Gastrocnemius medialis (tissue), 4 donors: ENCODE measurements at regions not wholly inside any gene's neighbourhood (a gene's known extent, or its start where the extent isn't known, plus 50 kb on each side); places are given as distances from the start of the nearest gene placed in this dataset.

Experiments
- ATAC-seq, 2 donors: fragments of 150-250 bp; one replicate each; pipeline ENCODE4 v1.9.1; 2016
- DNase-seq, 2 donors: peaks; one replicate each; pipeline ENCODE4 v3.0.0-alpha.2; 2019
- H3K27ac ChIP-seq, 4 donors: fragments of 200-600 bp; sonication (generic); 1 replicate in 1 of 4; 2 replicates in 3 of 4; pipeline ENCODE4 v1.5.1; 2016 to 2018; ENCODE audit warnings: mild to moderate bottlenecking in 2 of 4, moderate library complexity in 1 of 4
- H3K27me3 ChIP-seq, 3 donors: fragments of 200-600 bp; sonication (generic) in 2 of 3; 1 replicate in 1 of 3; 2 replicates in 2 of 3; pipeline versions ENCODE4 v1.5.1 to v1.6.0; 2016 to 2019; ENCODE audit warnings: mild to moderate bottlenecking in 1 of 3, moderate library complexity in 1 of 3
- H3K36me3 ChIP-seq, 2 donors: fragments of 200-600 bp; sonication (generic) in 1 of 2; one replicate each; pipeline ENCODE4 v1.5.1; 2017 to 2018
- H3K4me1 ChIP-seq, 2 donors: fragments of 200-600 bp; sonication (generic) in 1 of 2; one replicate each; pipeline ENCODE4 v1.5.1; 2016 to 2017; ENCODE audit warnings: mild to moderate bottlenecking in 2 of 2
- H3K4me3 ChIP-seq, 4 donors: fragments of 200-600 bp; sonication (generic) in 3 of 4; 1 replicate in 1 of 4; 2 replicates in 3 of 4; pipeline ENCODE4 v1.5.1; 2016 to 2019; ENCODE audit warnings: mild to moderate bottlenecking in 2 of 4
- H3K9me3 ChIP-seq, 3 donors: fragments of 200-600 bp; sonication (generic) in 2 of 3; 1 replicate in 1 of 3; 2 replicates in 2 of 3; pipeline ENCODE4 v1.5.1; 2016 to 2019
- POLR2A ChIP-seq, 2 donors: fragments of 450-650 bp; IDR thresholded peaks; one replicate each; pipeline ENCODE4 v1.6.1; 2017; ENCODE audit warnings: antibody characterized with exemption in 2 of 2, mild to moderate bottlenecking in 2 of 2, moderate library complexity in 2 of 2
- in situ Hi-C, 4 donors: fragments of 200-750 bp; cut with MboI; loops; one replicate each; pipeline versions ENCODE4 v1.15.0 to v1.8.0; 2017; ENCODE audit warnings: low sequenced_read_pairs in 4 of 4
- intact Hi-C: fragments of 100-400 bp; cut with DNase I; formaldehyde crosslinking; loops from one replicate; pipeline ENCODE4 v1.15.1; 2023; ENCODE audit warnings: low total_unique reads
- TF ChIP-seq, protein P1 (sequence below), 5 experiments: fragments of 450-650 bp in 3 of 5; fragments of 200-600 bp in 2 of 5; sonication (generic) in 2 of 5; IDR thresholded peaks in 4 of 5; conservative IDR thresholded peaks in 1 of 5; 1 replicate in 4 of 5; 2 replicates in 1 of 5; pipeline ENCODE4 v1.5.1; 2016 to 2019; ENCODE audit warnings: antibody characterized with exemption in 5 of 5, mild to moderate bottlenecking in 3 of 5, moderate library complexity in 3 of 5

DNA sequence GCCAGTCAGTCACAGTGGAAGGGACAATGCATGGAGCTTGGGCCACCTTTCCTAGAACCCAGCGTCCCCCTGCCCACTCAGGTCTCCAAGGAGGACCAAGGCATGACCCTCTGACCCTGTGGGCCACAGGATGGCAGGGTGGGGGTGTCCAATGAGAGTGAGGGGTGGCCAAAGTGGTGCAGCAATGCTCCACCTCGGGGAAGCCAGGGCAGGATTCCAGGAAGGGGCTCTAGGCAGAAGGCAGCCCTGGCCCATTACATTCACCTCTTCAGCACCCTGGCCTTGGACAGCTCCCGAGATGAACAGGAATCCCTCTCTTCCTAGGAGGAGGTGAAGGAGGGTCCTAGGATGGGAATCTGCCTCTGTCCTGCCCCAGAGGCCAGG lies 597.5 kb downstream of the BRD1 start:
- no peak for DNase-seq
- intact Hi-C loops = no loop called here
- no peak overlapping the region for H3K4me3 ChIP-seq
- H3K36me3 ChIP-seq = no peaks in the 10 kb centered on the region
- in situ Hi-C loops = no loop called here
- no peaks in the 10 kb centered on the region for H3K9me3 ChIP-seq
- TF ChIP-seq, protein P1, sequence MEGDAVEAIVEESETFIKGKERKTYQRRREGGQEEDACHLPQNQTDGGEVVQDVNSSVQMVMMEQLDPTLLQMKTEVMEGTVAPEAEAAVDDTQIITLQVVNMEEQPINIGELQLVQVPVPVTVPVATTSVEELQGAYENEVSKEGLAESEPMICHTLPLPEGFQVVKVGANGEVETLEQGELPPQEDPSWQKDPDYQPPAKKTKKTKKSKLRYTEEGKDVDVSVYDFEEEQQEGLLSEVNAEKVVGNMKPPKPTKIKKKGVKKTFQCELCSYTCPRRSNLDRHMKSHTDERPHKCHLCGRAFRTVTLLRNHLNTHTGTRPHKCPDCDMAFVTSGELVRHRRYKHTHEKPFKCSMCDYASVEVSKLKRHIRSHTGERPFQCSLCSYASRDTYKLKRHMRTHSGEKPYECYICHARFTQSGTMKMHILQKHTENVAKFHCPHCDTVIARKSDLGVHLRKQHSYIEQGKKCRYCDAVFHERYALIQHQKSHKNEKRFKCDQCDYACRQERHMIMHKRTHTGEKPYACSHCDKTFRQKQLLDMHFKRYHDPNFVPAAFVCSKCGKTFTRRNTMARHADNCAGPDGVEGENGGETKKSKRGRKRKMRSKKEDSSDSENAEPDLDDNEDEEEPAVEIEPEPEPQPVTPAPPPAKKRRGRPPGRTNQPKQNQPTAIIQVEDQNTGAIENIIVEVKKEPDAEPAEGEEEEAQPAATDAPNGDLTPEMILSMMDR (IDR thresholded peaks at IDR 0.05 in 4 of 5, conservative IDR thresholded peaks at IDR 0.05 in 1 of 5) = no peak
- TF ChIP-seq POLR2A (IDR thresholded peaks at IDR 0.05) = no peak
- no peaks in the 10 kb centered on the region for H3K4me1 ChIP-seq
- no peak for ATAC-seq
- no peak overlapping the region for H3K27ac ChIP-seq
- H3K27me3 ChIP-seq = no peaks in the 10 kb centered on the region

GRCh38 chr22:49229483-49230193 lies 598.0 kb downstream of the BRD1 start:
- no peak for DNase-seq
- intact Hi-C loops (no loop called here), in situ Hi-C loops (no loop called here)
- no peak overlapping the region for H3K4me3 ChIP-seq
- no peak overlapping the region for H3K27ac ChIP-seq
- no peaks in the 10 kb centered on the region for H3K9me3 ChIP-seq
- H3K27me3 ChIP-seq = no peaks in the 10 kb centered on the region
- H3K4me1 ChIP-seq = no peaks in the 10 kb centered on the region
- TF ChIP-seq, protein P1 (IDR thresholded peaks at IDR 0.05 in 4 of 5, conservative IDR thresholded peaks at IDR 0.05 in 1 of 5) = no peak
- TF ChIP-seq POLR2A (IDR thresholded peaks at IDR 0.05) = no peak
- ATAC-seq = no peak
- no peaks in the 10 kb centered on the region for H3K36me3 ChIP-seq

DNA sequence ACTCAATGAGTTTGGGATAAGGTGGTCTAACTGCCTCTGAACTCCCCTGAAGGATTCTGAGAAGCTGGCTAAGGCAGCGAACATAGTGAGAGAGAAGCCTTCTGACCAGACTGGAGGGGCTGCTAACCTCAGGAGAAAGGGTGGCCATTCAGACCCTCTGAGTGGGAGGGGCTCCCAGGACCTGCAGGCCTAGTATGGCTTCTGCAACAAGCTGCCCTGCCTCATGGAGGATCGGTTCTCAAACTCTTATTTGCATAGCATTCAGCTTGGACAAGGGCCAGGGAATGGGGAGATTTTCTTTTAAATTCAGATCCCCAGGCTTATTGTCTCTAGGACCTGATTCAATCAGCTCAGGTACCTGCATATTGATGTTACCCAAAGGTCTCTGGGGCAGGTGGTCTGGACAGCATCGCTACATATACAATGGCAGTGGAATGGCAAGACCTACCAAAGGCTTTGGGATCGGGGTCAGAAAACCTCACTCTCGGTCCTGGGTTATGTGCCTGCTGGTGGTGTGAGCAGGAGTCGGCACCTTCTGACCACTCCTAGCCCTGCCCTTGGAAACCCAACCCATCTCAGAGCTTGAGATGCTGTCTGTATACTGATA lies 599.1 kb downstream of the BRD1 start:
- no peak for ATAC-seq
- no peak overlapping the region for H3K27ac ChIP-seq
- H3K36me3 ChIP-seq = no peaks in the 10 kb centered on the region
- no peak overlapping the region for H3K4me3 ChIP-seq
- no peaks in the 10 kb centered on the region for H3K27me3 ChIP-seq
- TF ChIP-seq POLR2A (IDR thresholded peaks at IDR 0.05) = no peak
- TF ChIP-seq, protein P1 (IDR thresholded peaks at IDR 0.05 in 4 of 5, conservative IDR thresholded peaks at IDR 0.05 in 1 of 5) = no peak
- in situ Hi-C loops (no loop called here), intact Hi-C loops (no loop called here)
- DNase-seq = no peak
- no peaks in the 10 kb centered on the region for H3K9me3 ChIP-seq
- H3K4me1 ChIP-seq = no peaks in the 10 kb centered on the region

DNA sequence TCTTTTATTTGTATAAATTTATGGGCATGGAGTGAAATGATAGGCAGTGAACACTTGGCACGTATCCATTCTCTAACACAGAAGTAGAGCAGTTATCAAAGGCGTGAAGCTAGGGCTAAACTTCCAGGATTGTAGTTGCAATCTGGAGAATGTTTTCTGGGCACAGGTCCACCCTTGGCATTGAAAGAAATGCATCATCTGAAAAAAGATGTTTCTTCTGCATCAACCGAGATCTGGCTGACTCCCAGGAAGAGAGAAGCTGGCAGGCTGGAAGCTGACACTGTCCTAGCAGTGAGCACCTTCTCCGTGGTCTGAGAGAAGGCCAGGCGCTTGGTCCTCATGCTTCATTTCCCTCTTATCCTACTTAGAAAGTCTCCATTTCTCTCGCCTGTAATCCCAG lies 600.0 kb downstream of the BRD1 start:
- TF ChIP-seq, protein P1 (IDR thresholded peaks at IDR 0.05 in 4 of 5, conservative IDR thresholded peaks at IDR 0.05 in 1 of 5) = no peak
- TF ChIP-seq POLR2A (IDR thresholded peaks at IDR 0.05) = no peak
- H3K9me3 ChIP-seq = no peaks in the 10 kb centered on the region
- H3K27me3 ChIP-seq = no peaks in the 10 kb centered on the region
- H3K27ac ChIP-seq = no peak overlapping the region
- in situ Hi-C loops = no loop called here
- DNase-seq (no peak), ATAC-seq (no peak)
- intact Hi-C loops = no loop called here
- no peak overlapping the region for H3K4me3 ChIP-seq
- H3K36me3 ChIP-seq = no peaks in the 10 kb centered on the region
- H3K4me1 ChIP-seq = no peaks in the 10 kb centered on the region
